Left lung (tissue), 4 donors: ENCODE measurements at regions not wholly inside any gene's neighbourhood (a gene's known extent, or its start where the extent isn't known, plus 50 kb on each side); places are given as distances from the start of the nearest gene placed in this dataset.

Experiments
- ATAC-seq: fragments of 200-7000 bp; cut with Tn5 transposase; one replicate; pipeline ENCODE4 v1.9.1; 2020; ENCODE audit warnings: moderate library complexity
- DNase-seq, 4 donors: peaks; one replicate each; pipeline ENCODE4 v3.0.0-alpha.2; 2013 to 2020
- H3K27ac ChIP-seq, 2 donors: fragments of 200-600 bp; sonication (generic) in 1 of 2; one replicate each; pipeline versions ENCODE4 v1.5.0 to v1.8.0; 2020 to 2021
- H3K27me3 ChIP-seq, 2 donors: fragments of 200-600 bp; sonication (generic) in 1 of 2; one replicate each; pipeline versions ENCODE4 v1.5.0 to v1.8.0; 2020 to 2021
- H3K36me3 ChIP-seq, 2 donors: fragments of 200-600 bp; sonication (generic) in 1 of 2; one replicate each; pipeline versions ENCODE4 v1.5.0 to v1.8.0; 2020 to 2021
- H3K4me1 ChIP-seq, 2 donors: fragments of 200-600 bp; one replicate each; pipeline ENCODE4 v1.8.0; 2021
- H3K4me3 ChIP-seq, 2 donors: fragments of 200-600 bp; sonication (generic) in 1 of 2; one replicate each; pipeline versions ENCODE4 v1.5.0 to v1.8.0; 2020 to 2021; ENCODE audit warnings: mild to moderate bottlenecking in 1 of 2
- H3K9me3 ChIP-seq, 2 donors: fragments of 200-600 bp; sonication (generic) in 1 of 2; one replicate each; pipeline versions ENCODE4 v1.5.0 to v1.8.0; 2020 to 2021
- intact Hi-C, 2 donors: fragments of 100-400 bp; cut with DNase I; formaldehyde crosslinking; loops; one replicate each; pipeline versions ENCODE4 v1.11.2 to v1.14.2; 2022
- TF ChIP-seq, protein P1 (sequence below), 2 donors: fragments of 200-600 bp; sonication (generic) in 1 of 2; IDR thresholded peaks; one replicate each; pipeline versions ENCODE4 v1.5.0 to v1.8.0; 2021; ENCODE audit warnings: antibody characterized with exemption in 2 of 2
- donor health status: DM: no; HTN: yes; CAD: no.
- donor health status: DM: no; HTN: no; CAD: no.

- Histone ChIP-seq H3K4me1 (no peaks in the 10 kb centered on the region), H3K27ac (no peak overlapping the region), H3K27me3 (no peaks in the 10 kb centered on the region), H3K9me3 (no peaks in the 10 kb centered on the region), H3K4me3 (no peak overlapping the region), H3K36me3 (no peaks in the 10 kb centered on the region)
- intact Hi-C loops, result no loop called here
- no peak for DNase-seq
- ATAC-seq, result no peak
- TF ChIP-seq, protein P1, sequence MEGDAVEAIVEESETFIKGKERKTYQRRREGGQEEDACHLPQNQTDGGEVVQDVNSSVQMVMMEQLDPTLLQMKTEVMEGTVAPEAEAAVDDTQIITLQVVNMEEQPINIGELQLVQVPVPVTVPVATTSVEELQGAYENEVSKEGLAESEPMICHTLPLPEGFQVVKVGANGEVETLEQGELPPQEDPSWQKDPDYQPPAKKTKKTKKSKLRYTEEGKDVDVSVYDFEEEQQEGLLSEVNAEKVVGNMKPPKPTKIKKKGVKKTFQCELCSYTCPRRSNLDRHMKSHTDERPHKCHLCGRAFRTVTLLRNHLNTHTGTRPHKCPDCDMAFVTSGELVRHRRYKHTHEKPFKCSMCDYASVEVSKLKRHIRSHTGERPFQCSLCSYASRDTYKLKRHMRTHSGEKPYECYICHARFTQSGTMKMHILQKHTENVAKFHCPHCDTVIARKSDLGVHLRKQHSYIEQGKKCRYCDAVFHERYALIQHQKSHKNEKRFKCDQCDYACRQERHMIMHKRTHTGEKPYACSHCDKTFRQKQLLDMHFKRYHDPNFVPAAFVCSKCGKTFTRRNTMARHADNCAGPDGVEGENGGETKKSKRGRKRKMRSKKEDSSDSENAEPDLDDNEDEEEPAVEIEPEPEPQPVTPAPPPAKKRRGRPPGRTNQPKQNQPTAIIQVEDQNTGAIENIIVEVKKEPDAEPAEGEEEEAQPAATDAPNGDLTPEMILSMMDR (IDR thresholded peaks at IDR 0.05), result no peak
Observed at GRCh38 chr7:123308254-123308951, 108.6 kb upstream of the SLC13A1 start.

GRCh38 chr7:123305840-123306375 lies 106.1 kb upstream of the SLC13A1 start:
- Histone ChIP-seq H3K4me1 (no peaks in the 10 kb centered on the region), H3K4me3 (no peak overlapping the region), H3K9me3 (peaks cover 0 to 11% of the 10 kb centered on the region in 2 donors), H3K27ac (no peak overlapping the region), H3K36me3 (no peaks in the 10 kb centered on the region), H3K27me3 (no peaks in the 10 kb centered on the region)
- TF ChIP-seq, protein P1 (IDR thresholded peaks at IDR 0.05), result no peak
- no peak for ATAC-seq
- DNase-seq, result no peak
- intact Hi-C loops, result no loop called here

DNA sequence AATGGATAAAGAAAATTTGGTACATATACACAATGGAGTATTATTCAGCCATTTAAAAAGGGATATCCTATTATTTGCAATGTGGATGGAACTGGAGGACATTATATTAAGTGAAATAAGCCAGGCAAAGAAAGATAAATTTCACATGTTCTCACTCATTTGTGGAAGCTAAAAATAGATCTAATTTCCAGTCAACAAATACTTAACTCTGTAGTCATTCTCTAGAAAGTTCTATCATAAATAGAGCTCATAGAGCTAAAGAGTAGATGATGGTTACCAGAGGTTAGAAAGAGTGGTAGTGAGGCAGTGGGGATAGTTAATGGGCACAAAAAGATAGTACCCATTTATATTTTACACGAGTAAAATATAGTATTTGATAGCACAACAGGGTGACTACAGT lies 104.2 kb upstream of the SLC13A1 start:
- peaks cover 0 to 11% of the 10 kb centered on the region in 2 donors for H3K9me3 ChIP-seq
- ATAC-seq, result no peak
- no peak overlapping the region for H3K27ac ChIP-seq
- no peaks in the 10 kb centered on the region for H3K36me3 ChIP-seq
- intact Hi-C loops, result no loop called here
- H3K27me3 ChIP-seq, result no peaks in the 10 kb centered on the region
- no peak overlapping the region for H3K4me3 ChIP-seq
- no peaks in the 10 kb centered on the region for H3K4me1 ChIP-seq
- DNase-seq, result no peak
- TF ChIP-seq, protein P1 (IDR thresholded peaks at IDR 0.05), result no peak

- ATAC-seq, result no peak
- intact Hi-C loops, result no loop called here
Observed at GRCh38 chr7:123296965-123297364, 97.2 kb upstream of the SLC13A1 start.

GRCh38 chr7:123293710-123294109 lies 93.9 kb upstream of the SLC13A1 start:
- no peaks in the 10 kb centered on the region for H3K4me1 ChIP-seq
- intact Hi-C loops, result no loop called here
- TF ChIP-seq, protein P1 (IDR thresholded peaks at IDR 0.05), result no peak
- H3K27ac ChIP-seq, result no peak overlapping the region
- H3K9me3 ChIP-seq, result peaks cover 0 to 3% of the 10 kb centered on the region in 2 donors
- no peak for ATAC-seq
- no peak overlapping the region for H3K4me3 ChIP-seq
- no peaks in the 10 kb centered on the region for H3K36me3 ChIP-seq
- no peak for DNase-seq
- no peaks in the 10 kb centered on the region for H3K27me3 ChIP-seq

More at GRCh38 chr7:123296965-123297364, 97.2 kb upstream of the SLC13A1 start:
- no peak overlapping the region for H3K4me3 ChIP-seq
- H3K27me3 ChIP-seq, result no peaks in the 10 kb centered on the region
- no peaks in the 10 kb centered on the region for H3K36me3 ChIP-seq
- no peaks in the 10 kb centered on the region for H3K4me1 ChIP-seq
- TF ChIP-seq, protein P1 (IDR thresholded peaks at IDR 0.05), result no peak
- no peak overlapping the region for H3K27ac ChIP-seq
- peaks cover 0 to 9% of the 10 kb centered on the region in 2 donors for H3K9me3 ChIP-seq
- DNase-seq, result no peak
